ENCODE measurements at regions not wholly inside any gene's neighbourhood (a gene's known extent, or its start where the extent isn't known, plus 50 kb on each side); places are given as distances from the start of the nearest gene placed in this dataset.
"Not testable (repeated sequence)": the region's sequence is repeated elsewhere in the genome, so short reads cannot be mapped to it uniquely, and the experiment has no call there.

- Histone ChIP-seq H3K27ac (no peak overlapping the region), H3K9ac (no peak overlapping the region), H3K36me3 (no peaks in the 10 kb centered on the region), H3K27me3 (no peaks in the 10 kb centered on the region), H3K4me2 (no peak overlapping the region), H3K9me3 (peaks cover 8% of the 10 kb centered on the region), H4K20me1 (no peaks in the 10 kb centered on the region), H3K4me3 (no peak overlapping the region), H3K4me1 (no peaks in the 10 kb centered on the region)
- TF ChIP-seq Cebpa-rat (IDR thresholded peaks at IDR 0.05): no peak
These were observed 103.8 kb downstream of the OR13A1 start for GRCh38 chr10:45211576-45211975.

- H3K4me1 ChIP-seq: no peaks in the 10 kb centered on the region
- no peaks in the 10 kb centered on the region for H3K27me3 ChIP-seq
- no peak overlapping the region for H3K9ac ChIP-seq
- no peaks in the 10 kb centered on the region for H3K36me3 ChIP-seq
- no peaks in the 10 kb centered on the region for H3K9me3 ChIP-seq
- no peaks in the 10 kb centered on the region for H4K20me1 ChIP-seq
- no peak overlapping the region for H3K27ac ChIP-seq
- no peak overlapping the region for H3K4me3 ChIP-seq
- no peak for TF ChIP-seq Cebpa-rat (IDR thresholded peaks at IDR 0.05)
- no peak overlapping the region for H3K4me2 ChIP-seq
These were observed 96.0 kb downstream of the OR13A1 start for GRCh38 chr10:45219416-45219815.

- H3K9ac ChIP-seq: no peak overlapping the region
- H3K4me2 ChIP-seq: no peak overlapping the region
- no peak for TF ChIP-seq Cebpa-rat (IDR thresholded peaks at IDR 0.05)
- no peaks in the 10 kb centered on the region for H3K4me1 ChIP-seq
- no peaks in the 10 kb centered on the region for H3K27me3 ChIP-seq
- no peaks in the 10 kb centered on the region for H3K36me3 ChIP-seq
- no peaks in the 10 kb centered on the region for H3K9me3 ChIP-seq
- no peak overlapping the region for H3K4me3 ChIP-seq
- H3K27ac ChIP-seq: no peak overlapping the region
- H4K20me1 ChIP-seq: no peaks in the 10 kb centered on the region
These were observed 94.5 kb downstream of the OR13A1 start for GRCh38 chr10:45220931-45221330.

GRCh38 chr10:45224219-45224841, 91.1 kb downstream of the OR13A1 start:
- no peak overlapping the region for H3K4me3 ChIP-seq
- H3K9ac ChIP-seq: no peak overlapping the region

GRCh38 chr10:45227042-45227441, 88.4 kb downstream of the OR13A1 start:
- Histone ChIP-seq H3K9me3 (peaks cover 20% of the 10 kb centered on the region), H4K20me1 (no peaks in the 10 kb centered on the region), H3K27ac (no peak overlapping the region), H3K9ac (no peak overlapping the region), H3K4me1 (no peaks in the 10 kb centered on the region), H3K4me2 (no peak overlapping the region), H3K27me3 (no peaks in the 10 kb centered on the region), H3K4me3 (no peak overlapping the region), H3K36me3 (peaks cover 5% of the 10 kb centered on the region; the same call in 1 of the 2 replicates)
- TF ChIP-seq Cebpa-rat (IDR thresholded peaks at IDR 0.05): no peak

More at GRCh38 chr10:45224219-45224841, 91.1 kb downstream of the OR13A1 start:
- Histone ChIP-seq H3K4me2 (no peak overlapping the region), H4K20me1 (no peaks in the 10 kb centered on the region), H3K9me3 (peaks cover 6% of the 10 kb centered on the region), H3K4me1 (no peaks in the 10 kb centered on the region), H3K36me3 (no peaks in the 10 kb centered on the region), H3K27me3 (no peaks in the 10 kb centered on the region), H3K27ac (no peak overlapping the region)
- TF ChIP-seq Cebpa-rat (IDR thresholded peaks at IDR 0.05): no peak

- no peak overlapping the region for H3K4me3 ChIP-seq
- peaks cover 20% of the 10 kb centered on the region for H3K9me3 ChIP-seq
- no peaks in the 10 kb centered on the region for H4K20me1 ChIP-seq
- H3K4me2 ChIP-seq: no peak overlapping the region
- no peaks in the 10 kb centered on the region for H3K27me3 ChIP-seq
- no peak overlapping the region for H3K9ac ChIP-seq
- H3K27ac ChIP-seq: no peak overlapping the region
- peaks cover 5% of the 10 kb centered on the region; the same call in 1 of the 2 replicates for H3K36me3 ChIP-seq
- TF ChIP-seq Cebpa-rat (IDR thresholded peaks at IDR 0.05): no peak
- H3K4me1 ChIP-seq: no peaks in the 10 kb centered on the region
These were observed 88.0 kb downstream of the OR13A1 start for GRCh38 chr10:45227456-45227855.

GRCh38 chr10:45229823-45230222, 85.6 kb downstream of the OR13A1 start:
- Histone ChIP-seq H3K27ac (no peak overlapping the region), H3K9me3 (peaks cover 20% of the 10 kb centered on the region), H3K9ac (no peak overlapping the region), H3K4me3 (peak overlapping the region; percentile 17; the same call in 1 of the 2 replicates), H3K36me3 (peaks cover 5% of the 10 kb centered on the region; the same call in 1 of the 2 replicates), H3K4me1 (no peaks in the 10 kb centered on the region), H3K27me3 (no peaks in the 10 kb centered on the region), H3K4me2 (no peak overlapping the region), H4K20me1 (no peaks in the 10 kb centered on the region)
- no peak for TF ChIP-seq Cebpa-rat (IDR thresholded peaks at IDR 0.05)

- not testable (repeated sequence) for H3K9me3 ChIP-seq, H3K4me3 ChIP-seq, H3K27ac ChIP-seq, H3K9ac ChIP-seq, H3K27me3 ChIP-seq, H4K20me1 ChIP-seq, H3K4me2 ChIP-seq, H3K4me1 ChIP-seq, H3K36me3 ChIP-seq
These were observed 80.1 kb downstream of the OR13A1 start for GRCh38 chr10:45235260-45235769.

- no peaks in the 10 kb centered on the region for H3K4me1 ChIP-seq
- no peaks in the 10 kb centered on the region for H3K9me3 ChIP-seq
- no peak for TF ChIP-seq Cebpa-rat (IDR thresholded peaks at IDR 0.05)
- no peak overlapping the region for H3K4me3 ChIP-seq
- no peaks in the 10 kb centered on the region for H4K20me1 ChIP-seq
- no peak overlapping the region for H3K9ac ChIP-seq
- no peaks in the 10 kb centered on the region for H3K27me3 ChIP-seq
- H3K36me3 ChIP-seq: no peaks in the 10 kb centered on the region
- no peak overlapping the region for H3K27ac ChIP-seq
- H3K4me2 ChIP-seq: no peak overlapping the region
These were observed 79.6 kb downstream of the OR13A1 start for GRCh38 chr10:45235798-45236220.

GRCh38 chr10:45238896-45239295, 76.5 kb downstream of the OR13A1 start:
- Histone ChIP-seq H3K4me2 (no peak overlapping the region), H3K27me3 (no peaks in the 10 kb centered on the region), H3K9me3 (no peaks in the 10 kb centered on the region), H3K4me1 (no peaks in the 10 kb centered on the region), H3K27ac (no peak overlapping the region), H3K36me3 (no peaks in the 10 kb centered on the region), H3K9ac (no peak overlapping the region), H3K4me3 (no peak overlapping the region), H4K20me1 (no peaks in the 10 kb centered on the region)
- no peak for TF ChIP-seq Cebpa-rat (IDR thresholded peaks at IDR 0.05)
